ENCODE measurements at regions not wholly inside any gene's neighbourhood (a gene's known extent, or its start where the extent isn't known, plus 50 kb on each side); places are given as distances from the start of the nearest gene placed in this dataset.

- no peak overlapping the region for H3K4me3 Mint-ChIP-seq
- no peaks in the 10 kb centered on the region for H3K27me3 ChIP-seq (replicated peaks in 1 of 4; ENCODE audit: control extremely low read depth in 1 of 4, control insufficient read depth in 3 of 4, insufficient read depth in 4 of 4, low read length in 3 of 4)
- no peaks in the 10 kb centered on the region for H3K4me1 Mint-ChIP-seq
- no peaks in the 10 kb centered on the region for H4K20me1 ChIP-seq (ENCODE audit: control insufficient read depth, insufficient read depth, low read length, poor library complexity, severe bottlenecking)
- 94% methylated on average over 5 of the region's 7 CpGs for WGBS (ENCODE audit: insufficient coverage)
- CTCF ChIA-PET: interaction anchor here (0.6 kb wide), 1 partner anchor 767 kb away, joined by 3 read pairs; no protein-coding TSS in a partner anchor
- POLR2A ChIA-PET: no interaction called here
- no peak overlapping the region for H3K27ac ChIP-seq (ENCODE audit: low read length in 2 of 2)
- no peaks in the 10 kb centered on the region for H3K4me1 ChIP-seq (ENCODE audit: control insufficient read depth in 2 of 2, insufficient read depth in 2 of 2, low read length in 2 of 2)
- TF ChIP-seq CTCF (IDR thresholded peaks at IDR 0.05) (no peak), EZH2 (IDR thresholded peaks at IDR 0.05; ENCODE audit: borderline replicate concordance, insufficient read depth, low read depth, low read length, poor library complexity, severe bottlenecking) (no peak)
- H3K36me3 ChIP-seq (replicated peaks in 1 of 2; ENCODE audit: control extremely low read depth in 1 of 2, control insufficient read depth in 1 of 2, extremely low read depth in 1 of 2, insufficient read depth in 2 of 2, low read length in 1 of 2): no peaks in the 10 kb centered on the region
- no peak overlapping the region for H3K4me2 ChIP-seq (replicated peaks; ENCODE audit: low read depth, low read length, poor library complexity, severe bottlenecking)
- DNase-seq: no peak
- no peak overlapping the region for H3K9ac ChIP-seq (ENCODE audit: low read length)
- intact Hi-C loops (cut with micrococcal nuclease): no loop called here
- peaks cover 27% of the 10 kb centered on the region for H3K27me3 Mint-ChIP-seq
- H3K9me3 ChIP-seq (ENCODE audit: control extremely low read depth in 1 of 3, control insufficient read depth in 2 of 3, insufficient read depth in 1 of 3, low read length in 2 of 3): peaks cover 0 to 5% (median 0%) of the 10 kb centered on the region in 3 donors
- H2AFZ ChIP-seq (ENCODE audit: insufficient read depth, low read depth, low read length, poor library complexity, severe bottlenecking): no peak overlapping the region
- ATAC-seq (ENCODE audit: low read depth): no peak
- no peak overlapping the region for H3K27ac Mint-ChIP-seq
- H3K4me3 ChIP-seq (ENCODE audit: control extremely low read depth in 1 of 5, extremely low read depth in 1 of 5, insufficient read depth in 1 of 5, low read depth in 2 of 5, low read length in 4 of 5): no peak overlapping the region
- H3K9me3 Mint-ChIP-seq (ENCODE audit: insufficient read depth): peaks cover 6% of the 10 kb centered on the region
- H3K79me2 ChIP-seq (ENCODE audit: control insufficient read depth, insufficient read depth, low read length): no peaks in the 10 kb centered on the region
Observed at GRCh38 chr10:125557801-125558505, 125.0 kb downstream of the TEX36 start.

- Mint-ChIP-seq H3K27me3 (peaks cover 27% of the 10 kb centered on the region), H3K4me3 (no peak overlapping the region), H3K27ac (no peak overlapping the region), H3K4me1 (no peaks in the 10 kb centered on the region), H3K9me3 (ENCODE audit: insufficient read depth) (peaks cover 6% of the 10 kb centered on the region)
- H2AFZ ChIP-seq (ENCODE audit: insufficient read depth, low read depth, low read length, poor library complexity, severe bottlenecking): no peak overlapping the region
- ATAC-seq (ENCODE audit: low read depth) (no peak), DNase-seq (no peak)
- no peaks in the 10 kb centered on the region for H3K36me3 ChIP-seq (replicated peaks in 1 of 2; ENCODE audit: control extremely low read depth in 1 of 2, control insufficient read depth in 1 of 2, extremely low read depth in 1 of 2, insufficient read depth in 2 of 2, low read length in 1 of 2)
- no peaks in the 10 kb centered on the region for H3K79me2 ChIP-seq (ENCODE audit: control insufficient read depth, insufficient read depth, low read length)
- H3K4me1 ChIP-seq (ENCODE audit: control insufficient read depth in 2 of 2, insufficient read depth in 2 of 2, low read length in 2 of 2): no peaks in the 10 kb centered on the region
- TF ChIP-seq EZH2 (IDR thresholded peaks at IDR 0.05; ENCODE audit: borderline replicate concordance, insufficient read depth, low read depth, low read length, poor library complexity, severe bottlenecking) (no peak), CTCF (IDR thresholded peaks at IDR 0.05) (no peak)
- peaks cover 0 to 8% (median 0%) of the 10 kb centered on the region in 3 donors for H3K9me3 ChIP-seq (ENCODE audit: control extremely low read depth in 1 of 3, control insufficient read depth in 2 of 3, insufficient read depth in 1 of 3, low read length in 2 of 3)
- H3K4me3 ChIP-seq (ENCODE audit: control extremely low read depth in 1 of 5, extremely low read depth in 1 of 5, insufficient read depth in 1 of 5, low read depth in 2 of 5, low read length in 4 of 5): no peak overlapping the region
- POLR2A ChIA-PET: no interaction called here
- intact Hi-C loops (cut with micrococcal nuclease): no loop called here
- H3K27ac ChIP-seq (ENCODE audit: low read length in 2 of 2): no peak overlapping the region
- H3K4me2 ChIP-seq (replicated peaks; ENCODE audit: low read depth, low read length, poor library complexity, severe bottlenecking): no peak overlapping the region
- no peaks in the 10 kb centered on the region for H3K27me3 ChIP-seq (replicated peaks in 1 of 4; ENCODE audit: control extremely low read depth in 1 of 4, control insufficient read depth in 3 of 4, insufficient read depth in 4 of 4, low read length in 3 of 4)
- CTCF ChIA-PET: no interaction called here
- 100% methylated on average over 1 of the region's 4 CpGs for WGBS (ENCODE audit: insufficient coverage)
- H3K9ac ChIP-seq (ENCODE audit: low read length): no peak overlapping the region
- no peaks in the 10 kb centered on the region for H4K20me1 ChIP-seq (ENCODE audit: control insufficient read depth, insufficient read depth, low read length, poor library complexity, severe bottlenecking)
Observed at GRCh38 chr10:125557311-125557710, 125.7 kb downstream of the TEX36 start.

Measured in B cell (primary cell).